HuH-7 (cell line): ENCODE measurements at regions not wholly inside any gene's neighbourhood (a gene's known extent, or its start where the extent isn't known, plus 50 kb on each side); places are given as distances from the start of the nearest gene placed in this dataset.

ENCODE experiments used
- DNase-seq: peaks from one replicate; pipeline ENCODE4 v3.0.0; 2011; ENCODE audit warnings: low spot score

- DNase-seq, result no peak
These were observed 115.8 kb upstream of the INPP4B start for GRCh38 chr4:142961866-142962265.

GRCh38 chr4:142974328-142974727 is 128.2 kb upstream of the INPP4B start:
- no peak for DNase-seq

GRCh38 chr4:142975618-142976017 is 129.5 kb upstream of the INPP4B start:
- no peak for DNase-seq

- DNase-seq, result no peak
These were observed 130.4 kb upstream of the INPP4B start for GRCh38 chr4:142976482-142976881.

- no peak for DNase-seq
These were observed 131.1 kb upstream of the INPP4B start for GRCh38 chr4:142977182-142977581.

- DNase-seq, result no peak
These were observed 137.0 kb upstream of the INPP4B start for GRCh38 chr4:142983065-142983464.

- DNase-seq, result no peak
These were observed 137.5 kb upstream of the INPP4B start for GRCh38 chr4:142983589-142983988.

GRCh38 chr4:142984871-142985585 is 138.9 kb upstream of the INPP4B start:
- peak; percentile 11 for DNase-seq

GRCh38 chr4:143016171-143016570 is 168.5 kb upstream of the USP38 start:
- no peak for DNase-seq

GRCh38 chr4:143017210-143017609 is 167.5 kb upstream of the USP38 start:
- no peak for DNase-seq

GRCh38 chr4:143019351-143019750 is 165.4 kb upstream of the USP38 start:
- DNase-seq, result no peak

GRCh38 chr4:143021384-143021783 is 163.3 kb upstream of the USP38 start:
- no peak for DNase-seq

- no peak for DNase-seq
These were observed 161.3 kb upstream of the USP38 start for GRCh38 chr4:143023239-143023918.

- DNase-seq, result no peak
These were observed 159.5 kb upstream of the USP38 start for GRCh38 chr4:143025081-143025704.

- DNase-seq, result no peak
These were observed 158.1 kb upstream of the USP38 start for GRCh38 chr4:143026459-143027170.

GRCh38 chr4:143035661-143036060 is 149.1 kb upstream of the USP38 start:
- DNase-seq, result no peak

- DNase-seq, result no peak
These were observed 148.3 kb upstream of the USP38 start for GRCh38 chr4:143036443-143036842.

- no peak for DNase-seq
These were observed 138.3 kb upstream of the USP38 start for GRCh38 chr4:143046454-143046853.

GRCh38 chr4:143046906-143047305 is 137.8 kb upstream of the USP38 start:
- no peak for DNase-seq

- no peak for DNase-seq
These were observed 129.7 kb upstream of the USP38 start for GRCh38 chr4:143054971-143055370.

GRCh38 chr4:143055997-143056396 is 128.7 kb upstream of the USP38 start:
- no peak for DNase-seq

- DNase-seq, result no peak
These were observed 113.4 kb upstream of the USP38 start for GRCh38 chr4:143071351-143071750.

GRCh38 chr4:143076723-143077122 is 108.0 kb upstream of the USP38 start:
- DNase-seq, result no peak
